ENCODE measurements at regions not wholly inside any gene's neighbourhood (a gene's known extent, or its start where the extent isn't known, plus 50 kb on each side); places are given as distances from the start of the nearest gene placed in this dataset.

- DNase-seq (ENCODE audit: low read depth in 2 of 2): no peak
Observed at GRCh38 chr12:127205781-127206555, 1061.0 kb upstream of the TMEM132C start.

DNA sequence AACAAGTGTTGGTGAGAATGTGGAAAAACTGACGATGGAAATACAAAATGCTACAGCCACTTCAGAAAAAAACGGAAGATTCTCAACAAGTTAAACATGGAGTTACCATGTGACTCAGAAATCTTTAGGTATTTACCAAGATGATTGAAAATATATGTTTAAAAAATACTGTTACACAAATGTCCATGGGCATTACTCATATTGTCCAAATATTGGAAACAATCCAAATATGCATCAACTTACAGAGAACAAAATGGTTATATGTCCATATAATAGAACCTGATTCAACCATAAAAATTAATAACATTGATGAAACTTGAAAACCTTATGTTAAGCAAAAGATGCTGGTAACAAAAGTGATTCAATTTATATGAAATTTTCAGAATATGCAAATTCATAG, 1057.7 kb upstream of the TMEM132C start:
- no peak for DNase-seq (ENCODE audit: low read depth in 2 of 2)

GRCh38 chr12:127214186-127214585, 1052.8 kb upstream of the TMEM132C start:
- DNase-seq (ENCODE audit: low read depth in 2 of 2): no peak

DNA sequence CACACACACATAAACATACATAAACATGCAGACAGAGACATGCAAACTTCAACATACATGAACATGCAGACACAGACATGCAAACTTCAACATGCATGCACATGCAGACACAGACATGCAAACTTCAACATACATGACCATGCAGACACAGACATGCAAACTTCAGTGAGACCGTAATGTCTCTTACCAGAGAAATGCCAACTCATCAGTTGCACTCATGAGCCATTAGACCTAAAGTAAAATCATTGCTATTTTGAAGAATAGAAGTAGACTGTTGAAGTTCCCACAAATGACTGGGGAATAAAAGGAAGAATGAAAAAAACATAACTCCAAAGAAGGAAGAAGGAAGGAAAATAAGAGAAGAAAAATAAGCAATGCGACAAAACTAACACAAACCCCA, 1044.0 kb upstream of the TMEM132C start:
- no peak for DNase-seq (ENCODE audit: low read depth in 2 of 2)

DNA sequence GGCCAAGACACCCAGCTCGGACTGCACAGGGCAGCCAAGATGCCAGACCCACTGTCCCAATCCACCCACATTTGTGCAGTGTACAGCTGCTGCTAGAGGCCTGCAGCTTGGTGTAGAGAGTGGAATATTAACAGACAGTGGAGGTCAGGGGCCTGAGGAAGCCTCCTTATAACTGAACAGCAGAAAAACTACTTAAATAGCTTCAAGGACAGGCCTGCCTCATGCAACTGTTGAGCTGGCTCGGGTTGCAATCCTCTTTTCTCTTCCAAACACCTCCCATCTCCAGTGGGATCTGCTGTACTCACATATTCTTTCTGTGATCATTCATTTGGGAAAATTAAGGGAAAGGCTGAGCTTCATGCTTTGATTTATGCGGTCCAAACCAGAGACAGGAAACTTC, 1043.2 kb upstream of the TMEM132C start:
- no peak for DNase-seq (ENCODE audit: low read depth in 2 of 2)

GRCh38 chr12:127230843-127231260, 1036.1 kb upstream of the TMEM132C start:
- no peak for DNase-seq (ENCODE audit: low read depth in 2 of 2)

DNA sequence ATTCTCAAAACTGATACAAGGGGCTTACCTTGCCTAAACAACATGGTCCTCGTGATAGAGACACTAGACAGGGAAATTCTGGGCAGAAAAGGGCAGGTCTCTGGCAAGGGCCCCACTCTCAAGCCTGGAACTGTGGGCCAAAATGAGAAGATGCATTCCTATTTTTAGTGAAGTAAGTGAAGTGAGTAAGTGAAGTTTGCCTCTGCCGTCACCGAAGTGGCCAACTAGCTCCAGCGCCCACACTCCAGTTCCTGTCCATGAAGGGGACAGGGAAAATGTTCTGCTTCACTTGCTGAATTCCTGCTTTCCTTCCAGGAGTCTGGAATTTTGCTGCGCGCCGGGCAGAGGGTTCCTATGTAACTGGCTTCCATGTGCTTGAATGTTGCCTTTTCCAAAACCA, 1035.6 kb upstream of the TMEM132C start:
- no peak for DNase-seq (ENCODE audit: low read depth in 2 of 2)

DNA sequence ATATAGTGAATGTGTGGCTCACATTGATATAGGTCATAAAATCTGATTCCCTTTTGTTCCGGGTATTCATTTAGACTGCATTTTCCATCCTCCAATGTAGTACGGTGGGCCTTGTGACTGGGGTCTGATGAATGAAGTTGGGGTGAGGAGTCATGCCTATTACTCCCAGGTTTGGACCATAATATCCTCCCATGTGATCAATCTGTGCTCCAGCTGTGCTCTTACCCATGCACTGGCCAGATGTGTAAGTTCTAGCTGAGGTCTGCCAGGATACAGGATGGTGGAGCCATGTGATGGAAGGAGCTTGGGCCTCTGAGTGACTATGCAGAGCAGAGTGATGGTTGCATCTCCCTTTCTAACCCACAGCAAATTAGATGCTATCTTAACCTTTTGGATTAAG, 1034.0 kb upstream of the TMEM132C start:
- DNase-seq (ENCODE audit: low read depth in 2 of 2): no peak

DNA sequence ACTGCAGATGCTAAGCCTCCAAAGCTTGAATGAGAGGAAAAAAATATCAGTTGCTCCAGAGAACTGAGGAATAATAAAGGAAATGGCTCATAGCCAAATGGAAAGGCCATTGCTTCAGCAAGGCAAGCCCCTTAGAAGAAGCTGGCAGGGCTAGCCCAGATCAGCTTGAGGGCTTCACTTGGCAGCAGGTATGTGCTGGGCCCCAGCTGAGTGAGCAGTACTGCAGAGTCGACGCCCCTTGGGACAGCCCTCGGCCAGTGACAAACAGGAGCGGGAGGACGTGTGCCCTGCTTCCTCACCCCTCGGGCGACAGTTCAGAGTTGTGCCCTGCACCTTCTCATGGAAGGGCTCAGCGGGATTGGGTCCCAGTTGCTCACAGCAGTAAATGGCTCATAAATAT, 1031.2 kb upstream of the TMEM132C start:
- DNase-seq (ENCODE audit: low read depth in 2 of 2): no peak

DNA sequence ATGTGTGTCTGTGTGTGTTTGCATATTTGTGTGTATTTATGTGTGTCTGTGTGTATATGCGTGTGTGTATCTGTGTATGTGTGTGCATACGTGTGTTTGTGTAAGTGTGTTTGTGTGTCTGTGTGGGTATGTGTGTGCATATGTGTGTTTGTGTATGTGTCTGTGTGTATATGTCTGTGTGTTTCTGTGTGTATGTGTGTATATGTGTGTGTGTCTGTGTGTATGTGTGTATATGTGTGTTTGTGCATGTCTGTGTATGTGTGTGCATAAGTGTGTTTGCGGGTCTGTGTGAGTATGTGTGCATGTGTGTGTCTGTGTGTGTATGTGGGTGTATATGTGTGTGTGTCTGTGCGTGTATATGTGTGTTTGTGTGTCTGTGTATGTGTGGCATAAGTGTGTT, 1030.5 kb upstream of the TMEM132C start:
- no peak for DNase-seq (ENCODE audit: low read depth in 2 of 2)

GRCh38 chr12:127237151-127237550, 1029.8 kb upstream of the TMEM132C start:
- no peak for DNase-seq (ENCODE audit: low read depth in 2 of 2)

DNA sequence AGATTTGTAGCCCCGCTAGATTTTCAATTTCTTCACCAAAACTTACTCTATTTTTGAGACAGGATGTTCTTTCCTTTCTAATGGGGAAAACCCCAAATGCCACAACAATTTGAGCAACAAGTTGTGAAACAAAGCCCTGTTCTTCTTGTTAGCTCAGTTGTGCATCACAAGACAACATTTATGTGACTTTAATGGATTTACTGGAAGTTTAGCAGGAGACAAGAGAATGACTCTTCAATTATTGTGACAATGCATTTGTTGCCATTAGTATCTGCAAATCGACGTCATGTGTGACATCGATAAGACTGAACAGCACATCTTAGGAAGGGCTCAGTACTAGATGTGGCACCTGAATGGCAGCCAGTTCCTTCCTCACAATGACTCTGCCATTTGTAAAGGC, 1028.9 kb upstream of the TMEM132C start:
- no peak for DNase-seq (ENCODE audit: low read depth in 2 of 2)

DNA sequence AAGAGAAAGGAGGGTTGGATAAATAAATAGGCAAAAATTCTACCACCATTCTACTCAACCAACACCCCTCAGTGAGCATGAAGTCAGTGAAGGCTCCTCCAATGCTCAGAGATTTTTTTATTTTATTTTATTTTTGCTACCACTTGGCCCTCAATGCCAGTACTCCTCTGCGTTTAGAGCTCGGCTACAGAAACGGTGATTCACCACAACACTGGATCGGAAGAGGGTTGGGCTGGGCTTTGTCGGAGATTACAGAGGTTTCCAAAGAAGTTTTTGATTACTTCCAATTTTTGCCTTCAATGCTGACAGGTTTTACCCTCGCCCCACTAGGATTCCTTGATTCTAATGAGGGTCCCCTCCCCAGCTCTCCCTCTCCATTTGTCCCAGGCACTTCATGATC, 1027.2 kb upstream of the TMEM132C start:
- DNase-seq (ENCODE audit: low read depth in 2 of 2): no peak

DNA sequence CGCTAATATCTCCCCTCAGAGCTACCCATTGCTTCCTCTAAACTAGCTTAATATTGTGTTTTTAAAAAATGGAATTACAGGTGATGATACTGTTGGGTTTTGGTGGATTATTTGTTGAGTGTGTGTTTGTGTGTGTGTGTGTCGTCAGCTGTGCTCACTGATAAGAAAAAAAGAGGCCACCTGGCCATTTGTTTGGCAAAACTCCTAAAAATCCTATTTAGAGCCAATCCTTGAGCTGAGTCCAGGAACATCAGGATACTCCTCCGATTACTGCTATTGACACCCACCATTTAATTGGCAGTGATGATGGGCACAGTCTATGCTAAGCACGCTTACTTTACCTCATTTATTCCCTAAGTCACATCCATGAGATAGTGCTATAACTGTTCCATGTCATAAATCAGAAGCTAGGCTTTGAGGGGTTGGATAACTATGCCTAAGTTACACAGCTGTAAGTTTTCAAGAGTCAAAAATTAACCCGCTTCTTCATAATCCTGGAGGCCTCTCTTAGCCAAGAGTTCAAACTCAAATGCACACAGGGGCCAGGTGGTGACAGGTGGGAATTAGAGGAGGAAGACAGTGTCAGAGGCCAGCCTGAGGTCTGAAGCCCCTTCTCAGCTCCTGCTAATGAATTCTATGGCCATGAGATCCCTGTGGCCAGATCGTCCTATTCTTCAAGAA, 1026.6 kb upstream of the TMEM132C start:
- no peak for DNase-seq (ENCODE audit: low read depth in 2 of 2)

DNA sequence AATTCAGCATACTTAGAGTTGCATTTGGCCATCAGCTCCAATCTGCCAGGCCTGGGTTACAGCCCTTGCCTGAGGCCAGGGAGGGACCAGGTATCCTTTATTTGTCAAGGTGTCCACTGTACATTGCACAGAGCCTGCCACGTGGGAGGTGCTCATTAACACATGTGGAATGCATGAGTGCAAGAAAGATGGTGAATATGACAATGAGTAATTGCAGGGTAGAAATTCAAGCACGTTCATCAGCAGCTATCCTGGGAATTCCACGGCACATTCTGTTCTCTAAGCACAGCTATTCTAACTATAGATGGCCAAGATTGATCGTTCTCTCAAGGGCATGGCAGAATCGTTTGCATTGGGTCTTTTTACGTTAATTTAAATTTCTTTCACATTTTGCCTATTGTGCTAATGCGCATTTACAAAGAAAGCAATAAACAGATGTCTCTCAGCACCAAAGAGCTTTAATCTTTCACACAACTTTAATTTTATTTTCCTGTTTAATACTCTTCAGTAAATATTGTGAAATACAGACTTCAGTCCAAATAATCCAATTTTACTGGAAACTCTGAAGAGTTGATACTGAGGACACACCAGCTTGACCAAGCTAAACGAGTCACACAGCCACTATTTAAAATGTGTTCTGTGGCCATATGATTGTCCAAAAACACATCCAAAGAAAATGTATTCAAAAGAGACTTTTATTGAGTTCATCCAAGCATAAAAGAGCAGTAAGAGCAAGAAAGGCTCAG, 1025.7 kb upstream of the TMEM132C start:
- DNase-seq (ENCODE audit: low read depth in 2 of 2): no peak

GRCh38 chr12:127245009-127245408, 1022.0 kb upstream of the TMEM132C start:
- DNase-seq (ENCODE audit: low read depth in 2 of 2): no peak

- DNase-seq (ENCODE audit: low read depth in 2 of 2): no peak
Observed at GRCh38 chr12:127245437-127245836, 1021.5 kb upstream of the TMEM132C start.

DNA sequence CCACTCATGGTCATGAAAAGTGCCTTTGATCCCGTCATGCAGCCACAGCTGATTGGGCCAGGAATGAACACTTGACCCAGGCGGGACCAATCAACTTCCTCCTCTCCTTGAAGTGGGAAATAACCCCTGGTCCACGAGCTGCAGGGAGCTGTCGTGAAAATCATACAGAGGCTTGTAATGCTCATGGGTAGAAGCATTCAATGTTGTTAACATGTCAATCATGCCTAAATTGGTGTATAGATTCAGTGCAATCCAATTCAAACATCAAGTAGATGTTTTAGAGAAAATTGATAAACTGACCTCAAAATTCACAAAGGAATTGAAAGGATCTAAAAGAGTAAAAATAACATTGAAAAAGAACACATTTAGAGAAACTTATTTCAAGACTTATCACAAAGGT, 1019.0 kb upstream of the TMEM132C start:
- no peak for DNase-seq (ENCODE audit: low read depth in 2 of 2)

- DNase-seq (ENCODE audit: low read depth in 2 of 2): no peak
Observed at GRCh38 chr12:127249428-127249827, 1017.5 kb upstream of the TMEM132C start.

DNA sequence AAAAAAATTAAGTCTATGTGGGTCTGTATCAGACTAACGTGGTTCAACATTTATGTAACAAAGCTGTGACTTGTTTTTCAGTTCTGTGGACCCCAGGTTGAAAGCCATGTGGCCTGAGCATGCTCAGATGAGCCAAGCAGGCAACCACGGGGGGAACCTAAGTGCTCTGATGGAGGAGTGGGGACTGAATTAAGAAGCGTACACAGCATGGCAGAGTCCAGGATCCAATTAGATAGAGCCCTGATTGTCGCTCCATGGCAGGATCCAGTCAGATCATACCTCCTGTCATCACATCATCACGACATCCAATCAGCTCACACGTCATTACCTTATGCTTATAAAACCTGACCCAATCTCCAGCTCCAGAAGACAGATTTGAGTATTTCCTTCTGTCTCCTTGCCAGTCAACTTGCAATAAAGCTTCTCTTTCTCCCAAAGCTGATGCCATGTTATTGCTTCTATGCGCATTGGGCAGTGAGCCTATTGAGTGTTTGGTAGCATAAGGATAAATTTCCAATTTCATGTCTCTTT, 1013.1 kb upstream of the TMEM132C start:
- DNase-seq (ENCODE audit: low read depth in 2 of 2): no peak

DNA sequence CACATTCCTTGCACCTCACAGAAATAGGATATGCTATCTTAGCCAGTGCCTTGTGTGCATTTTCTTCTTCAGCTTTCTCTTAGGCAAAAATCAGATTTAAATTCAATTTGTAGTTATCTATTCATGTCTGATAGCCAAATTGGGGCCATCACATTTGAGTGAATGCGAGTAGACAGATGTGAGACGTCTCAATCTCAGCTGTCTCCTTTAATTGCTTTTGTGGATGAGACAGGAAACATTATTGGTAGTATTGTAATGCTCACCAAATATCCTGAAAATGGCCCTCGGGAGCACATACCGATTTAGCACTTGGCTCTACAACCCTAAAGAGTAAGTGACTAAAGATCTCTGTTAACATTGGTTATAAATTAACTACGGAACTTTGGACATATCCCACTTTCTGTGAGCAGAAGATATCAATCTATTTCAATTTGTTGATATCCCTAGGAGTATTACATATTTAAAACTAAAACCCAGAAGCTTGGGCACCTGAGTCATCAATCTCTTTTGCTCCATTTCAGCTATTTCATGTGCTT, 1012.5 kb upstream of the TMEM132C start:
- DNase-seq (ENCODE audit: low read depth in 2 of 2): no peak

DNA sequence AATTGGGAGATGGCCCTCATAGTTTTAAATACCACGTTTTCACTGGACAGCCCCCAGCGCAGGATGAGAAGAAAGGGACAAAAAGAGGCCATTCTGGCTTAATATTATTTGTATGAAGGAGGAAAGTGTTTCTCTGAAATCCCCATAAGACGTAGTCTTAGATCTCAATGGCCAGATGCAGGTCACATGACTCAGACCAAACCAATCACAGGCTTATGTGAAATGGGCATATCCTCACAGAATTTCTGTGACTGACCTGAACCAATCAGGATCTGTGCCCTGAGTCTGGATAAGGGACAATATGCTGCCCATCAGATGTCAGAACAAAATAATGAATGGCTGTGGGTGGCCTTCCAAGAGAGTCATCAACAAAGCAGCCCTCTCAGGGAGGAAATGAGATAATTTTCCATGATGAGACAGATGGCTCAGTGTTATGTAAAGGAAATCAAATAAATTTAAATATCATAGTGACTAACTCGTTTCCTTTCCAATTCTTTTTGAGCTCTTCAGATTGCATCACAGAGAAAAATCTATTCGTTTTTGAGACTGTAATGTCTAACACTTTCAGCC, 1009.5 kb upstream of the TMEM132C start:
- no peak for DNase-seq (ENCODE audit: low read depth in 2 of 2)
